ENCODE measurements at regions not wholly inside any gene's neighbourhood (a gene's known extent, or its start where the extent isn't known, plus 50 kb on each side); places are given as distances from the start of the nearest gene placed in this dataset.

- H3K9me3 ChIP-seq (ENCODE audit: control insufficient read depth, low read length), result peaks cover 4% of the 10 kb centered on the region
- no peak overlapping the region for H3K4me3 ChIP-seq (ENCODE audit: extremely low read depth, insufficient read depth, low read length, poor library complexity, severe bottlenecking)
- no peaks in the 10 kb centered on the region for H3K36me3 ChIP-seq (ENCODE audit: control insufficient read depth, insufficient read depth, low read length)
- 86 to 98% methylated on average over 5 to 6 of the region's 8 CpGs for WGBS, 2 experiments (ENCODE audit: insufficient coverage in 2 of 2)
- H3K4me1 ChIP-seq (ENCODE audit: control insufficient read depth, insufficient read depth, low read length, poor library complexity, severe bottlenecking), result no peaks in the 10 kb centered on the region
- no peak overlapping the region for H3K27ac ChIP-seq (ENCODE audit: low read depth, low read length, severe bottlenecking)
Measured at GRCh38 chr2:7919510-7919909, 762.3 kb upstream of the ID2 start.

- Histone ChIP-seq H3K27ac (ENCODE audit: low read depth, low read length, severe bottlenecking) (no peak overlapping the region), H3K4me1 (ENCODE audit: control insufficient read depth, insufficient read depth, low read length, poor library complexity, severe bottlenecking) (no peaks in the 10 kb centered on the region), H3K9me3 (ENCODE audit: control insufficient read depth, low read length) (peaks cover 4% of the 10 kb centered on the region), H3K4me3 (ENCODE audit: extremely low read depth, insufficient read depth, low read length, poor library complexity, severe bottlenecking) (no peak overlapping the region), H3K36me3 (ENCODE audit: control insufficient read depth, insufficient read depth, low read length) (no peaks in the 10 kb centered on the region)
- 67 to 92% methylated on average over 5 of the region's 7 CpGs for WGBS, 2 experiments (ENCODE audit: insufficient coverage in 2 of 2)
Measured at GRCh38 chr2:7924023-7924762, 757.7 kb upstream of the ID2 start.

- 44 to 100% methylated on average over 1 of the region's 1 CpG for WGBS, 2 experiments (ENCODE audit: insufficient coverage in 2 of 2)
- Histone ChIP-seq H3K27ac (ENCODE audit: low read depth, low read length, severe bottlenecking) (no peak overlapping the region), H3K4me1 (ENCODE audit: control insufficient read depth, insufficient read depth, low read length, poor library complexity, severe bottlenecking) (no peaks in the 10 kb centered on the region), H3K9me3 (ENCODE audit: control insufficient read depth, low read length) (peaks cover 4% of the 10 kb centered on the region), H3K4me3 (ENCODE audit: extremely low read depth, insufficient read depth, low read length, poor library complexity, severe bottlenecking) (no peak overlapping the region), H3K36me3 (ENCODE audit: control insufficient read depth, insufficient read depth, low read length) (no peaks in the 10 kb centered on the region)
Measured at GRCh38 chr2:7925506-7925905, 756.4 kb upstream of the ID2 start.

- H3K4me1 ChIP-seq (ENCODE audit: control insufficient read depth, insufficient read depth, low read length, poor library complexity, severe bottlenecking), result no peaks in the 10 kb centered on the region
- H3K36me3 ChIP-seq (ENCODE audit: control insufficient read depth, insufficient read depth, low read length), result no peaks in the 10 kb centered on the region
- H3K27ac ChIP-seq (ENCODE audit: low read depth, low read length, severe bottlenecking), result no peak overlapping the region
- H3K9me3 ChIP-seq (ENCODE audit: control insufficient read depth, low read length), result peaks cover 4% of the 10 kb centered on the region
- 93 to 94% methylated on average over 2 of the region's 2 CpGs for WGBS, 2 experiments (ENCODE audit: insufficient coverage in 2 of 2)
- no peak overlapping the region for H3K4me3 ChIP-seq (ENCODE audit: extremely low read depth, insufficient read depth, low read length, poor library complexity, severe bottlenecking)
Measured at GRCh38 chr2:7927691-7928090, 754.2 kb upstream of the ID2 start.

- H3K36me3 ChIP-seq (ENCODE audit: control insufficient read depth, insufficient read depth, low read length), result no peaks in the 10 kb centered on the region
- H3K27ac ChIP-seq (ENCODE audit: low read depth, low read length, severe bottlenecking), result no peak overlapping the region
- 90 to 100% methylated on average over 4 to 6 of the region's 9 CpGs for WGBS, 2 experiments (ENCODE audit: insufficient coverage in 2 of 2)
- no peaks in the 10 kb centered on the region for H3K4me1 ChIP-seq (ENCODE audit: control insufficient read depth, insufficient read depth, low read length, poor library complexity, severe bottlenecking)
- H3K9me3 ChIP-seq (ENCODE audit: control insufficient read depth, low read length), result no peaks in the 10 kb centered on the region
- no peak overlapping the region for H3K4me3 ChIP-seq (ENCODE audit: extremely low read depth, insufficient read depth, low read length, poor library complexity, severe bottlenecking)
Measured at GRCh38 chr2:7929281-7929680, 752.6 kb upstream of the ID2 start.

GRCh38 chr2:7930800-7931635 lies 750.8 kb upstream of the ID2 start:
- Histone ChIP-seq H3K4me1 (ENCODE audit: control insufficient read depth, insufficient read depth, low read length, poor library complexity, severe bottlenecking) (no peaks in the 10 kb centered on the region), H3K4me3 (ENCODE audit: extremely low read depth, insufficient read depth, low read length, poor library complexity, severe bottlenecking) (no peak overlapping the region), H3K9me3 (ENCODE audit: control insufficient read depth, low read length) (no peaks in the 10 kb centered on the region), H3K36me3 (ENCODE audit: control insufficient read depth, insufficient read depth, low read length) (no peaks in the 10 kb centered on the region), H3K27ac (ENCODE audit: low read depth, low read length, severe bottlenecking) (no peak overlapping the region)
- WGBS, 2 experiments (ENCODE audit: insufficient coverage in 2 of 2), result 85 to 91% methylated on average over 6 to 8 of the region's 13 CpGs

GRCh38 chr2:7931808-7932207 lies 750.0 kb upstream of the ID2 start:
- 90% methylated on average over 2 of the region's 4 CpGs; no CpG with 5 or more reads in 1 of the 2 experiments for WGBS, 2 experiments (ENCODE audit: insufficient coverage in 2 of 2)
- no peak overlapping the region for H3K27ac ChIP-seq (ENCODE audit: low read depth, low read length, severe bottlenecking)
- H3K4me3 ChIP-seq (ENCODE audit: extremely low read depth, insufficient read depth, low read length, poor library complexity, severe bottlenecking), result no peak overlapping the region
- no peaks in the 10 kb centered on the region for H3K36me3 ChIP-seq (ENCODE audit: control insufficient read depth, insufficient read depth, low read length)
- no peaks in the 10 kb centered on the region for H3K9me3 ChIP-seq (ENCODE audit: control insufficient read depth, low read length)
- no peaks in the 10 kb centered on the region for H3K4me1 ChIP-seq (ENCODE audit: control insufficient read depth, insufficient read depth, low read length, poor library complexity, severe bottlenecking)

- Histone ChIP-seq H3K36me3 (ENCODE audit: control insufficient read depth, insufficient read depth, low read length) (no peaks in the 10 kb centered on the region), H3K27ac (ENCODE audit: low read depth, low read length, severe bottlenecking) (no peak overlapping the region), H3K4me1 (ENCODE audit: control insufficient read depth, insufficient read depth, low read length, poor library complexity, severe bottlenecking) (no peaks in the 10 kb centered on the region), H3K4me3 (ENCODE audit: extremely low read depth, insufficient read depth, low read length, poor library complexity, severe bottlenecking) (no peak overlapping the region), H3K9me3 (ENCODE audit: control insufficient read depth, low read length) (no peaks in the 10 kb centered on the region)
- 83% methylated on average over 1 of the region's 1 CpG; no CpG with 5 or more reads in 1 of the 2 experiments for WGBS, 2 experiments (ENCODE audit: insufficient coverage in 2 of 2)
Measured at GRCh38 chr2:7933672-7934071, 748.2 kb upstream of the ID2 start.

GRCh38 chr2:7934476-7934875 lies 747.4 kb upstream of the ID2 start:
- Histone ChIP-seq H3K4me3 (ENCODE audit: extremely low read depth, insufficient read depth, low read length, poor library complexity, severe bottlenecking) (no peak overlapping the region), H3K27ac (ENCODE audit: low read depth, low read length, severe bottlenecking) (no peak overlapping the region), H3K36me3 (ENCODE audit: control insufficient read depth, insufficient read depth, low read length) (no peaks in the 10 kb centered on the region), H3K4me1 (ENCODE audit: control insufficient read depth, insufficient read depth, low read length, poor library complexity, severe bottlenecking) (no peaks in the 10 kb centered on the region), H3K9me3 (ENCODE audit: control insufficient read depth, low read length) (no peaks in the 10 kb centered on the region)
- 97 to 100% methylated on average over 1 to 3 of the region's 4 CpGs for WGBS, 2 experiments (ENCODE audit: insufficient coverage in 2 of 2)

GRCh38 chr2:7937082-7937481 lies 744.8 kb upstream of the ID2 start:
- Histone ChIP-seq H3K27ac (ENCODE audit: low read depth, low read length, severe bottlenecking) (no peak overlapping the region), H3K4me1 (ENCODE audit: control insufficient read depth, insufficient read depth, low read length, poor library complexity, severe bottlenecking) (no peaks in the 10 kb centered on the region), H3K4me3 (ENCODE audit: extremely low read depth, insufficient read depth, low read length, poor library complexity, severe bottlenecking) (no peak overlapping the region), H3K36me3 (ENCODE audit: control insufficient read depth, insufficient read depth, low read length) (no peaks in the 10 kb centered on the region), H3K9me3 (ENCODE audit: control insufficient read depth, low read length) (no peaks in the 10 kb centered on the region)
- no CpG with 5 or more reads among the region's 1 CpG for WGBS, 2 experiments (ENCODE audit: insufficient coverage in 2 of 2)

GRCh38 chr2:7940723-7941122 lies 741.1 kb upstream of the ID2 start:
- no peaks in the 10 kb centered on the region for H3K9me3 ChIP-seq (ENCODE audit: control insufficient read depth, low read length)
- no peak overlapping the region for H3K27ac ChIP-seq (ENCODE audit: low read depth, low read length, severe bottlenecking)
- H3K36me3 ChIP-seq (ENCODE audit: control insufficient read depth, insufficient read depth, low read length), result no peaks in the 10 kb centered on the region
- no peak overlapping the region for H3K4me3 ChIP-seq (ENCODE audit: extremely low read depth, insufficient read depth, low read length, poor library complexity, severe bottlenecking)
- H3K4me1 ChIP-seq (ENCODE audit: control insufficient read depth, insufficient read depth, low read length, poor library complexity, severe bottlenecking), result no peaks in the 10 kb centered on the region
- WGBS, 2 experiments (ENCODE audit: insufficient coverage in 2 of 2), result no CpG with 5 or more reads among the region's 3 CpGs

All from mesodermal cell (in vitro differentiated cells).